GM10248 (cell line): ENCODE measurements at regions not wholly inside any gene's neighbourhood (a gene's known extent, or its start where the extent isn't known, plus 50 kb on each side); places are given as distances from the start of the nearest gene placed in this dataset.

Experiments used
- CTCF ChIA-PET: fragments of 300-600 bp; sonication (Branson Sonifier 250); formaldehyde crosslinking; extraction: SDS; loops from one replicate; lab custom pipeline; 2021; ENCODE audit warnings: antibody characterized with exemption; lab: Yijun Ruan, JAX
- POLR2A ChIA-PET: fragments of 350-650 bp; sonication (Branson Sonifier 250); formaldehyde crosslinking; extraction: SDS; loops from one replicate; lab custom pipeline; 2020; ENCODE audit warnings: antibody characterized with exemption; lab: Yijun Ruan, JAX
- DNase-seq: peaks from one replicate; pipeline ENCODE4 v3.0.0; 2012; ENCODE audit errors: extremely low spot score
- TF ChIP-seq, protein P1 (sequence below): IDR thresholded peaks from 2 replicates; pipeline ENCODE4 v1.5.1; 2012; ENCODE audit warnings: mild to moderate bottlenecking, low read depth; ENCODE audit errors: extremely low read depth, missing control alignments, control extremely low read depth

DNA sequence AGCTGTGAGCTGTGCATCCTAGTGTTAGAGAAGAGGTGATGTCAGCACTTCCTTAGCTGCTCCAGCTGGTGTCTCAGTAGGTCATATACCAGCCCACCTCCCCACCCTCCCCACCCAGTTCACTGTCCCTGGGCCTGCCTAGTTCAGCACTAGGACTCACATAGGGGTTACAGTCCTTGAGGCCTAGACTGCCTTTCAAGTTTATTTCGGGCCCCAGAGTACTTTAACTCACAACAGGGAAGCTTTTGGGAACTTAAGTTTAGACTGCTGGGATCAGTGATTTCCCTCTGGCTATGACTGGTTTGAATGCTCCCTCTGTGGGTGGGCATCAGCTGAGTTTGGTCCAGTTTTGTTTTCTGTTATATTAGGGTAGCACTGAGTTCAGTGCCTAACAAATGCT is 139.2 kb upstream of the MMS22L start:
- TF ChIP-seq, protein P1, sequence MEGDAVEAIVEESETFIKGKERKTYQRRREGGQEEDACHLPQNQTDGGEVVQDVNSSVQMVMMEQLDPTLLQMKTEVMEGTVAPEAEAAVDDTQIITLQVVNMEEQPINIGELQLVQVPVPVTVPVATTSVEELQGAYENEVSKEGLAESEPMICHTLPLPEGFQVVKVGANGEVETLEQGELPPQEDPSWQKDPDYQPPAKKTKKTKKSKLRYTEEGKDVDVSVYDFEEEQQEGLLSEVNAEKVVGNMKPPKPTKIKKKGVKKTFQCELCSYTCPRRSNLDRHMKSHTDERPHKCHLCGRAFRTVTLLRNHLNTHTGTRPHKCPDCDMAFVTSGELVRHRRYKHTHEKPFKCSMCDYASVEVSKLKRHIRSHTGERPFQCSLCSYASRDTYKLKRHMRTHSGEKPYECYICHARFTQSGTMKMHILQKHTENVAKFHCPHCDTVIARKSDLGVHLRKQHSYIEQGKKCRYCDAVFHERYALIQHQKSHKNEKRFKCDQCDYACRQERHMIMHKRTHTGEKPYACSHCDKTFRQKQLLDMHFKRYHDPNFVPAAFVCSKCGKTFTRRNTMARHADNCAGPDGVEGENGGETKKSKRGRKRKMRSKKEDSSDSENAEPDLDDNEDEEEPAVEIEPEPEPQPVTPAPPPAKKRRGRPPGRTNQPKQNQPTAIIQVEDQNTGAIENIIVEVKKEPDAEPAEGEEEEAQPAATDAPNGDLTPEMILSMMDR: no peak
- no peak for DNase-seq
- CTCF ChIA-PET: interaction anchor here (1.0 kb wide), 1 partner anchor 28 kb away, joined by 3 read pairs; no protein-coding TSS in a partner anchor
- POLR2A ChIA-PET: no interaction called here

DNA sequence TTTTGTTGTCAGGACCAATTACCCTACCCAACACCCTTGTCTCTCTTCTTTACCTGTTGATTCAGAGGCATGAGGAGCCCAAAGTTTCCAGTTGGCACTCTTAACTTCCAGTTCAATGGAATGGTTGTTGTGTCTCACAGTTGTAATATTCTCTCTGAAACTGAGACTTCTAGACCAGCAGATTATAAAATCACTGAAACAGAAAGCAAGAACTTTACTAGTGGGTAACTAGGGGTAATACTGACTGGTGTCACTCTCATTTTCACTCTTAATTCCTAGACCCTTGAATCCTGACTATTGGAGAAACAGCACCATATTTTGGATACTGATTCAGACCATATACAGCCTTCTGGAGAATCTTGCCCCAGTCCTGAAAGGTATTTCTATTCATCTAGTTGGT is 140.2 kb upstream of the MMS22L start:
- POLR2A ChIA-PET: no interaction called here
- CTCF ChIA-PET: no interaction called here
- TF ChIP-seq, protein P1: no peak
- DNase-seq: no peak

DNA sequence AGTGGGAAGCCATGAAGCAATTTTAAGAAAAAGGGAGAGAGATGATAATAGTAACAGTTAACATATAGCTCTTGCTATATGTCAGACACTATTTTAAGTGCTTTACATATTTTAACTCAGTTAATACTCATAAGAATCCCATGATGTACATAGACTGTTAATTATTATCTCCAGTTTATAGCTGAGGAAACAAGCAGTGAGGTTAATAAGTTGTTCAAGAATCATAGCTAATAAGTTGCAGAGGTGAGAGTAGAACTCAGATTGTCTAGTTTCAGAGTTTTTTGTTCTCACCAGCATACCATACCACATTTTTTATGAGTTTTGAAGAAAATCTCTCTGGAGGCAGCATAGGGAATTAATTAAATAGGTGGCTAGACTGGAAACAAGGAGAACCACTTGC is 144.6 kb upstream of the MMS22L start:
- POLR2A ChIA-PET: no interaction called here
- CTCF ChIA-PET: interaction anchor here (1.0 to 1.4 kb wide), 2 partner anchors 29 to 33 kb away, joined by 3 to 4 read pairs; no protein-coding TSS in a partner anchor
- TF ChIP-seq, protein P1: no peak
- no peak for DNase-seq

DNA sequence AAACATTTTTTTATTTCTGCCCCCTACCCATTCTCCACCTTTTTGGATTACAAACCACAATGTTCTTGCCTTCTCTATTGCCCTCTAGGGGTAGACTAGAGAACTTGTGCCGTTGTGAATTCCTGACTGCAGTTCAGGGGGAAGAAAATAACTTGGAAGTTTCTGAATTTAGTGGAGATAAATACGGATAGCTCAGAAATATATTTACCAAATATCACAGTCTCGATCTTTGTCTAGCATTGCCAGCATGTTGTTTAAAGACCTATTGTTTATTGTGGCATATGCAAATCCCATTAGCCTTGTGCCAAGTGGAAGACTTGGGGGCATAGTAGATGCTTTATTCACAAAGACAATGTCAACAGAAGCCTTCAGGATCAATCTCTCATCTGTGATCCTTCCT is 154.1 kb upstream of the MMS22L start:
- peak; percentile 19 for DNase-seq
- POLR2A ChIA-PET: no interaction called here
- TF ChIP-seq, protein P1: peak; percentile 32
- CTCF ChIA-PET: interaction anchor here (0.9 to 1.4 kb wide), 2 partner anchors 37 to 248 kb away, joined by 3 read pairs; no protein-coding TSS in a partner anchor

DNA sequence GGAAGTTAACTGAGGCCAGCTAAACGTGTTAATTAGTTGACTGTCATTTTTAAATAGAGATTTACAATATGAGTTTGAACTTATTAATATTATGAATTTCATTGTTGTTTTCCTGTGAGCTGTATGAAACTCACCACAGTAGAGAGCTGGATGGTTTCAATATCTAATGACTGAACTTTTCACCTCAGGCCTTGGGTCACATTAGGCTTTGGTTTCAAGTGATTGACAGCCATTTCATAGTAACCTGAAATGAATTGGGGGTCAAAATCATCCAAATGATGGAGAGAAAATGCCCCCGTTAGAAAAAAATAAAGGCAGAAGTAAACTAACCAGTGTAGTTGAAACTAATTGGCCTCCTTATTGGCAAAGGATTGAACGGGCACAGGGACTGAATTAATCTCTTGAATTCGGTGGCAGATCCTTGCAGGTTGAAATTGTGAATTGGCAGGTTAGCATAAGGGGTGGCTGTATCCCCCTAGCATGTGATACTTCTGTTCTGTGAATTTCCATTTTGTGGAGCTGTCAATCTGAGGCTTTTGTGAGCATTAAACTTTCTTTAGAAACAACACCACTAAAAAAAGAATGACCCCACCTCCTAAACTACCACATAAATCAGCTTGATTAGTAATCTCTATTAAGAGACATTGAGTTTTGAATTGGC is 155.1 kb upstream of the MMS22L start:
- DNase-seq: no peak
- ChIA-PET POLR2A (no interaction called here), CTCF (interaction anchor here (1.4 kb wide), 1 partner anchor 38 kb away, joined by 3 read pairs; no protein-coding TSS in a partner anchor)
- TF ChIP-seq, protein P1: no peak

DNA sequence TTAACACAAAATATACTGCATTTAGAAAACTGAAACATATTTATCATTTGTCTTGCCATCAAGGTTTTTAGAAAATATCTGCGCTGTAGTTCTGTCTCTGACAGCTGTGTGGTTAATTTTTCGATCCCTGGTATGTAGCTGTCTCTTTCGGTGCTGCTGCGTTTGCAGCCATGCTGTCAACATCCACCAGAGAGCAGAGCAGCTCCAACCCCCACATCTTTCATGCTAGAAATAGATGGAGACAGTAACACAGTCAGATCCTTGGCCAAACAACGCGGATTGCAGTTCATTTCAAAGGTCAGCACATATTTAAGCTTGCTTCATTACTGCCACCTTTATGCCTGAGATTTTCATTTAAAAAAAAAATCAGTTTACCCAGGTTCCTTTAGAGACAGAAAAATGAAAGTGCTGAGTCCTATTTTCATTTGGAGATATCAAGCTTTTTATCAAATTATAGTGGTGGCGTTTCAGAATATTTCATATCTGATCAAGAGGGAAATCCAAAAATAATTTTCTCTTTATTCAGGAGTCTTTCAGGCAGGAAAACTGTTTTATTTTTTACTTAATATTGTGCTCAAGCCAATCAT is 157.7 kb upstream of the MMS22L start:
- DNase-seq: no peak
- TF ChIP-seq, protein P1: peak; percentile 21
- POLR2A ChIA-PET: interaction anchor here (0.5 kb wide), 1 partner anchor 194 kb away, joined by 4 read pairs; no protein-coding TSS in a partner anchor
- CTCF ChIA-PET: no interaction called here
